H9 (cell line): ENCODE measurements at regions not wholly inside any gene's neighbourhood (a gene's known extent, or its start where the extent isn't known, plus 50 kb on each side); places are given as distances from the start of the nearest gene placed in this dataset.

Source experiments
- DNase-seq: peaks from one replicate; pipeline ENCODE4 v3.0.0-alpha.2; 2017
- H2AFZ ChIP-seq: one replicate; pipeline ENCODE4 v1.6.1; 2013; ENCODE audit warnings: mild to moderate bottlenecking, low read length, control low read depth, moderate library complexity
- H2AK5ac ChIP-seq: 2 replicates; pipeline ENCODE4 v1.6.1; 2013; ENCODE audit warnings: low read length, control low read depth, mixed read lengths; ENCODE audit not compliant: insufficient read length
- H2BK120ac ChIP-seq: one replicate; pipeline ENCODE4 v1.6.1; 2013; ENCODE audit warnings: low read depth, mild to moderate bottlenecking, low read length, control low read depth, inconsistent platforms; ENCODE audit not compliant: poor library complexity, severe bottlenecking
- H2BK12ac ChIP-seq: 2 replicates; pipeline ENCODE4 v1.6.1; 2013; ENCODE audit warnings: low read length, control low read depth, mixed read lengths, low read depth; ENCODE audit not compliant: insufficient read length
- H2BK15ac ChIP-seq: 2 replicates; pipeline ENCODE4 v1.6.1; 2013; ENCODE audit warnings: low read depth, low read length, control low read depth
- H2BK20ac ChIP-seq: one replicate; pipeline ENCODE4 v1.6.1; 2013; ENCODE audit warnings: low read depth, mild to moderate bottlenecking, low read length, control low read depth, inconsistent platforms; ENCODE audit not compliant: poor library complexity, severe bottlenecking
- H2BK5ac ChIP-seq: 2 replicates; pipeline ENCODE4 v1.6.1; 2013; ENCODE audit warnings: low read length, control low read depth, mixed read lengths; ENCODE audit not compliant: insufficient read length
- H3K14ac ChIP-seq: 2 replicates; pipeline ENCODE4 v1.6.1; 2013; ENCODE audit warnings: low read length, control low read depth; ENCODE audit not compliant: insufficient read depth
- H3K18ac ChIP-seq: 2 replicates; pipeline ENCODE4 v1.6.1; 2013; ENCODE audit warnings: low read depth, mild to moderate bottlenecking, mixed read lengths, low read length, control low read depth; ENCODE audit not compliant: insufficient read length
- H3K23ac ChIP-seq: 2 replicates; pipeline ENCODE4 v1.6.1; 2013; ENCODE audit warnings: low read length, control low read depth, mixed read lengths, low read depth; ENCODE audit not compliant: insufficient read length
- H3K23me2 ChIP-seq: 2 replicates; pipeline ENCODE4 v1.6.1; 2013; ENCODE audit warnings: low read depth, mild to moderate bottlenecking, mixed read lengths, low read length, control low read depth; ENCODE audit not compliant: insufficient read length, poor library complexity, severe bottlenecking
- H3K27ac ChIP-seq: 2 replicates; pipeline ENCODE4 v1.5.1; 2013; ENCODE audit warnings: low read length, control low read depth, mixed read lengths, low read depth; ENCODE audit not compliant: insufficient read length
- H3K27me3 ChIP-seq: 2 replicates; pipeline ENCODE4 v1.6.1; 2013; ENCODE audit warnings: low read length, control low read depth, inconsistent platforms; ENCODE audit not compliant: insufficient read depth
- H3K4ac ChIP-seq: 2 replicates; pipeline ENCODE4 v1.6.1; 2013; ENCODE audit warnings: low read depth, mild to moderate bottlenecking, control low read depth, inconsistent platforms, low read length, moderate library complexity
- H3K4me1 ChIP-seq: 2 replicates; pipeline ENCODE4 v1.6.1; 2013; ENCODE audit warnings: low read length, control low read depth, inconsistent platforms; ENCODE audit not compliant: insufficient read depth
- H3K4me2 ChIP-seq: 2 replicates; pipeline ENCODE4 v1.6.1; 2013; ENCODE audit warnings: low read length, control low read depth, mixed read lengths; ENCODE audit not compliant: insufficient read length, insufficient read depth
- H3K56ac ChIP-seq: 2 replicates; pipeline ENCODE4 v1.6.1; 2013; ENCODE audit warnings: low read depth, mild to moderate bottlenecking, mixed read lengths, low read length, control low read depth; ENCODE audit not compliant: insufficient read length
- H3K79me1 ChIP-seq: 2 replicates; pipeline ENCODE4 v1.6.1; 2013; ENCODE audit warnings: low read depth, mild to moderate bottlenecking, moderate library complexity, low read length, control low read depth, inconsistent platforms; ENCODE audit not compliant: insufficient read depth, poor library complexity, severe bottlenecking
- H3K79me2 ChIP-seq: 2 replicates; pipeline ENCODE4 v1.6.1; 2013; ENCODE audit warnings: low read length, control low read depth, inconsistent platforms; ENCODE audit not compliant: insufficient read depth
- H3K9ac ChIP-seq: 2 replicates; pipeline ENCODE4 v1.6.1; 2013; ENCODE audit warnings: low read length, control low read depth, mixed read lengths; ENCODE audit not compliant: insufficient read length; ENCODE audit errors: extremely low read depth
- H3K9me3 ChIP-seq: one replicate; pipeline ENCODE4 v1.6.1; 2013; ENCODE audit warnings: low read depth, low read length, inconsistent platforms; ENCODE audit not compliant: control insufficient read depth
- H3T11ph ChIP-seq: one replicate; pipeline ENCODE4 v1.6.1; 2013; ENCODE audit warnings: mild to moderate bottlenecking, low read length, control low read depth, inconsistent platforms
- H4K20me1 ChIP-seq: one replicate; pipeline ENCODE4 v1.6.1; 2013; ENCODE audit not compliant: control insufficient read depth, insufficient read length, insufficient read depth
- H4K5ac ChIP-seq: 2 replicates; pipeline ENCODE4 v1.6.1; 2013; ENCODE audit warnings: low read depth, mild to moderate bottlenecking, mixed read lengths, low read length, control low read depth; ENCODE audit not compliant: insufficient read length
- H4K8ac ChIP-seq: replicated peaks from 2 replicates; pipeline ENCODE4 v1.6.1; 2013; ENCODE audit warnings: low read length, control low read depth, mixed read lengths, low read depth; ENCODE audit not compliant: insufficient read length
- H4K91ac ChIP-seq: 2 replicates; pipeline ENCODE4 v1.6.1; 2013; ENCODE audit warnings: low read depth, mild to moderate bottlenecking, moderate library complexity, mixed read lengths, low read length, control low read depth; ENCODE audit not compliant: insufficient read length
- H3K27ac Mint-ChIP-seq, 3 experiments: 2 replicates in 2 of 3; 3 replicates in 1 of 3; pipeline ENCODE4 v1.8.0; 2020 to 2021; ENCODE audit warnings: mixed read lengths in 3 of 3, mild to moderate bottlenecking in 1 of 3, moderate library complexity in 1 of 3
- H3K27me3 Mint-ChIP-seq: 2 replicates; pipeline ENCODE4 v1.8.0; 2021; ENCODE audit warnings: low read depth, mild to moderate bottlenecking, moderate library complexity, mixed read lengths
- H3K36me3 Mint-ChIP-seq, 3 experiments: 2 replicates in 2 of 3; 3 replicates in 1 of 3; pipeline ENCODE4 v1.8.0; 2020 to 2021; ENCODE audit warnings: low read depth in 3 of 3, mixed read lengths in 3 of 3; ENCODE audit not compliant: insufficient read depth in 1 of 3
- H3K4me1 Mint-ChIP-seq, 2 experiments: 2 replicates each; pipeline ENCODE4 v1.8.0; 2020; ENCODE audit warnings: mixed read lengths in 2 of 2
- H3K4me3 Mint-ChIP-seq, 2 experiments: 2 replicates in 1 of 2; 3 replicates in 1 of 2; pipeline ENCODE4 v1.8.0; 2020 to 2021; ENCODE audit warnings: mild to moderate bottlenecking in 2 of 2, mixed read lengths in 2 of 2, moderate library complexity in 1 of 2
- H3K9me3 Mint-ChIP-seq, 2 experiments: 2 replicates in 1 of 2; 3 replicates in 1 of 2; pipeline ENCODE4 v1.8.0; 2020; ENCODE audit warnings: mild to moderate bottlenecking in 2 of 2, mixed read lengths in 2 of 2, moderate library complexity in 1 of 2
- WGBS: extraction: QIAGEN DNeasy Blood & Tissue Kit; methylation state at CpG from one replicate; pipeline ENCODE4 v1.1.7; 2013; ENCODE audit warnings: missing lambda C conversion rate, low lambda C conversion rate, mixed read lengths; ENCODE audit not compliant: insufficient read length; ENCODE audit errors: extremely low coverage; 5-methylcytosine and 5-hydroxymethylcytosine counted together
- TF ChIP-seq, protein P1 (sequence below): fragments of 200-600 bp; sonication (generic); conservative IDR thresholded peaks from 3 replicates; pipeline ENCODE4 v1.8.0; 2021; ENCODE audit warnings: antibody characterized with exemption, mild to moderate bottlenecking

GRCh38 chr7:12814107-12814506 is 126.7 kb downstream of the ARL4A start:
- Histone ChIP-seq H3K9ac (no peak overlapping the region), H3T11ph (no peak overlapping the region), H3K4me2 (no peak overlapping the region), H2BK20ac (no peak overlapping the region), H2BK15ac (no peak overlapping the region), H3K79me2 (no peaks in the 10 kb centered on the region), H2BK12ac (no peak overlapping the region), H2BK5ac (no peak overlapping the region), H3K79me1 (no peaks in the 10 kb centered on the region), H2AK5ac (no peak overlapping the region), H3K56ac (no peak overlapping the region), H3K23me2 (no peaks in the 10 kb centered on the region), H4K5ac (no peak overlapping the region), H3K4me1 (no peaks in the 10 kb centered on the region; the same call in 1 of the 2 replicates), H4K20me1 (no peaks in the 10 kb centered on the region), H4K8ac (no peak overlapping the region), H3K27ac (no peak overlapping the region), H3K4ac (no peak overlapping the region), H3K27me3 (no peaks in the 10 kb centered on the region), H3K14ac (no peak overlapping the region), H4K91ac (no peak overlapping the region), H2AFZ (no peak overlapping the region), H2BK120ac (no peak overlapping the region), H3K18ac (no peak overlapping the region), H3K23ac (no peak overlapping the region), H3K9me3 (no peaks in the 10 kb centered on the region)
- H3K9me3 Mint-ChIP-seq: peaks cover 4 to 5% of the 10 kb centered on the region in 2 experiments; a peak in 2 of 5 replicates
- H3K4me1 Mint-ChIP-seq: peaks cover 28 to 30% of the 10 kb centered on the region in 2 experiments
- H3K27me3 Mint-ChIP-seq: no peaks in the 10 kb centered on the region
- TF ChIP-seq, protein P1, sequence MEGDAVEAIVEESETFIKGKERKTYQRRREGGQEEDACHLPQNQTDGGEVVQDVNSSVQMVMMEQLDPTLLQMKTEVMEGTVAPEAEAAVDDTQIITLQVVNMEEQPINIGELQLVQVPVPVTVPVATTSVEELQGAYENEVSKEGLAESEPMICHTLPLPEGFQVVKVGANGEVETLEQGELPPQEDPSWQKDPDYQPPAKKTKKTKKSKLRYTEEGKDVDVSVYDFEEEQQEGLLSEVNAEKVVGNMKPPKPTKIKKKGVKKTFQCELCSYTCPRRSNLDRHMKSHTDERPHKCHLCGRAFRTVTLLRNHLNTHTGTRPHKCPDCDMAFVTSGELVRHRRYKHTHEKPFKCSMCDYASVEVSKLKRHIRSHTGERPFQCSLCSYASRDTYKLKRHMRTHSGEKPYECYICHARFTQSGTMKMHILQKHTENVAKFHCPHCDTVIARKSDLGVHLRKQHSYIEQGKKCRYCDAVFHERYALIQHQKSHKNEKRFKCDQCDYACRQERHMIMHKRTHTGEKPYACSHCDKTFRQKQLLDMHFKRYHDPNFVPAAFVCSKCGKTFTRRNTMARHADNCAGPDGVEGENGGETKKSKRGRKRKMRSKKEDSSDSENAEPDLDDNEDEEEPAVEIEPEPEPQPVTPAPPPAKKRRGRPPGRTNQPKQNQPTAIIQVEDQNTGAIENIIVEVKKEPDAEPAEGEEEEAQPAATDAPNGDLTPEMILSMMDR: no peak
- H3K4me3 Mint-ChIP-seq: no peak overlapping the region
- H3K36me3 Mint-ChIP-seq: peaks cover 0 to 7% (median 5%) of the 10 kb centered on the region in 3 experiments; a peak in 4 of 7 replicates
- WGBS: no CpG with 5 or more reads among the region's 2 CpGs
- no peak for DNase-seq
- H3K27ac Mint-ChIP-seq: no peak overlapping the region
